ENCODE measurements at regions not wholly inside any gene's neighbourhood (a gene's known extent, or its start where the extent isn't known, plus 50 kb on each side); places are given as distances from the start of the nearest gene placed in this dataset.

DNA sequence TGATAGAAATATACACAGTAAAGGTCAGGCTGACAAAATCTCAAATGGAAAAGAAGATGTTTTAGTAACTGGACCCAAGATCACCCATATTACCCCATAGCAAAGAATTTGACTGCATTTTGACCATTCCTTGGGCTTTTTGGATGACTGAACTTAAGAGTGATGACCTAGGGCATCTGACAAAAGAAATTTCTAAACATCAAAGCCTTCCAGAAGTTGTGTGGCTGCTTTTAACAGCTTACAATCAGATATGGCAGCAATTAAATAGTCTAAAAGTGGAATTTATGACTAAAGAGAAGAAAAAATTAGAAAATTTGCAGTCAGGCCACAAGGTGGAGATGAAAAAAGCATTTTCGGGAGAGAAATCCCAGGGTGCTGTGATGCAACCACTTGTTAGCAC, 563.0 kb downstream of the RERGL start (continued):
- no peak for TF ChIP-seq ZNF232 (CRISPR knock-in tag; IDR thresholded peaks at IDR 0.05)
- no peak for TF ChIP-seq ZNF219 (CRISPR knock-in tag; IDR thresholded peaks at IDR 0.05; ENCODE audit: borderline replicate concordance)
- TF ChIP-seq SOX15 (CRISPR knock-in tag; IDR thresholded peaks at IDR 0.05) = no peak
- TF ChIP-seq IRF2 (CRISPR knock-in tag; IDR thresholded peaks at IDR 0.05; ENCODE audit: borderline replicate concordance, low read depth) = no peak
- TF ChIP-seq, protein P1, sequence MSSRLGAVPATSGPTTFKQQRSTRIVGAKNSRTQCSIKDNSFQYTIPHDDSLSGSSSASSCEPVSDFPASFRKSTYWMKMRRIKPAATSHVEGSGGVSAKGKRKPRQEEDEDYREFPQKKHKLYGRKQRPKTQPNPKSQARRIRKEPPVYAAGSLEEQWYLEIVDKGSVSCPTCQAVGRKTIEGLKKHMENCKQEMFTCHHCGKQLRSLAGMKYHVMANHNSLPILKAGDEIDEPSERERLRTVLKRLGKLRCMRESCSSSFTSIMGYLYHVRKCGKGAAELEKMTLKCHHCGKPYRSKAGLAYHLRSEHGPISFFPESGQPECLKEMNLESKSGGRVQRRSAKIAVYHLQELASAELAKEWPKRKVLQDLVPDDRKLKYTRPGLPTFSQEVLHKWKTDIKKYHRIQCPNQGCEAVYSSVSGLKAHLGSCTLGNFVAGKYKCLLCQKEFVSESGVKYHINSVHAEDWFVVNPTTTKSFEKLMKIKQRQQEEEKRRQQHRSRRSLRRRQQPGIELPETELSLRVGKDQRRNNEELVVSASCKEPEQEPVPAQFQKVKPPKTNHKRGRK (CRISPR knock-in tag; IDR thresholded peaks at IDR 0.05; ENCODE audit: borderline replicate concordance) = no peak
- TF ChIP-seq, protein P2, sequence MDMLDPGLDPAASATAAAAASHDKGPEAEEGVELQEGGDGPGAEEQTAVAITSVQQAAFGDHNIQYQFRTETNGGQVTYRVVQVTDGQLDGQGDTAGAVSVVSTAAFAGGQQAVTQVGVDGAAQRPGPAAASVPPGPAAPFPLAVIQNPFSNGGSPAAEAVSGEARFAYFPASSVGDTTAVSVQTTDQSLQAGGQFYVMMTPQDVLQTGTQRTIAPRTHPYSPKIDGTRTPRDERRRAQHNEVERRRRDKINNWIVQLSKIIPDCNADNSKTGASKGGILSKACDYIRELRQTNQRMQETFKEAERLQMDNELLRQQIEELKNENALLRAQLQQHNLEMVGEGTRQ (CRISPR knock-in tag; IDR thresholded peaks at IDR 0.05) = no peak
- TF ChIP-seq TP53 (CRISPR knock-in tag; IDR thresholded peaks at IDR 0.05) = no peak

DNA sequence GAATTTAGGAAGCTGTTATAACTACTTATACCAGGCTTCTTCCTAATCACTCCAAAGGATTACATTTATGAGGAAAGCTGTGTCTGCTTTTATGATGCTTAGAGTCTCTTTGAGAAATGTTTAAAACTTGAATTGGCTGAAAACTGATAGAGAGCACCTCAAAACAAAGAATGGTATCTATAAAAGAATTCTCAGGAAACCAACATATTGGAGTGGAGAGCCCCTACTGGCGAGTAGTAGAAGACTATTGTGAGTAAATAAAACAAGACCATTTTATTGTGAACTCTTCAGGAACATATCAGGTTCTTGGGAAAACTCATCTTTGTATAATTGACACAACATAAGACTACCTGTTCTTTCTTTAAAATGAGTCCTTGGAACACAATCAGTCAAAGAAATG, 578.6 kb downstream of the RERGL start:
- Mint-ChIP-seq H3K27me3 (ENCODE audit: low read depth) (no peaks in the 10 kb centered on the region), H3K36me3 (no peaks in the 10 kb centered on the region), H3K27ac (no peak overlapping the region), H3K9me3 (no peaks in the 10 kb centered on the region), H3K4me3 (no peak overlapping the region), H3K4me1 (peaks cover 10% of the 10 kb centered on the region)
- DNase-seq (ENCODE audit: low spot score) (no peak), ATAC-seq (peak; percentile 65)
- ChIA-PET CTCF (interaction anchor here (1.0 to 1.9 kb wide), 4 partner anchors 9 to 572 kb away, joined by 3 to 9 read pairs (median 6); no protein-coding TSS in a partner anchor), POLR2A (no interaction called here)
- TF ChIP-seq, protein P3, sequence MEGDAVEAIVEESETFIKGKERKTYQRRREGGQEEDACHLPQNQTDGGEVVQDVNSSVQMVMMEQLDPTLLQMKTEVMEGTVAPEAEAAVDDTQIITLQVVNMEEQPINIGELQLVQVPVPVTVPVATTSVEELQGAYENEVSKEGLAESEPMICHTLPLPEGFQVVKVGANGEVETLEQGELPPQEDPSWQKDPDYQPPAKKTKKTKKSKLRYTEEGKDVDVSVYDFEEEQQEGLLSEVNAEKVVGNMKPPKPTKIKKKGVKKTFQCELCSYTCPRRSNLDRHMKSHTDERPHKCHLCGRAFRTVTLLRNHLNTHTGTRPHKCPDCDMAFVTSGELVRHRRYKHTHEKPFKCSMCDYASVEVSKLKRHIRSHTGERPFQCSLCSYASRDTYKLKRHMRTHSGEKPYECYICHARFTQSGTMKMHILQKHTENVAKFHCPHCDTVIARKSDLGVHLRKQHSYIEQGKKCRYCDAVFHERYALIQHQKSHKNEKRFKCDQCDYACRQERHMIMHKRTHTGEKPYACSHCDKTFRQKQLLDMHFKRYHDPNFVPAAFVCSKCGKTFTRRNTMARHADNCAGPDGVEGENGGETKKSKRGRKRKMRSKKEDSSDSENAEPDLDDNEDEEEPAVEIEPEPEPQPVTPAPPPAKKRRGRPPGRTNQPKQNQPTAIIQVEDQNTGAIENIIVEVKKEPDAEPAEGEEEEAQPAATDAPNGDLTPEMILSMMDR (IDR thresholded peaks at IDR 0.05) = 0 out of 2 replicates have a peak, but pooled peaks have one; percentile 18
- TF ChIP-seq RORB (CRISPR knock-in tag; IDR thresholded peaks at IDR 0.05) (no peak), TCF7 (CRISPR knock-in tag; IDR thresholded peaks at IDR 0.05; ENCODE audit: low read depth) (no peak)

DNA sequence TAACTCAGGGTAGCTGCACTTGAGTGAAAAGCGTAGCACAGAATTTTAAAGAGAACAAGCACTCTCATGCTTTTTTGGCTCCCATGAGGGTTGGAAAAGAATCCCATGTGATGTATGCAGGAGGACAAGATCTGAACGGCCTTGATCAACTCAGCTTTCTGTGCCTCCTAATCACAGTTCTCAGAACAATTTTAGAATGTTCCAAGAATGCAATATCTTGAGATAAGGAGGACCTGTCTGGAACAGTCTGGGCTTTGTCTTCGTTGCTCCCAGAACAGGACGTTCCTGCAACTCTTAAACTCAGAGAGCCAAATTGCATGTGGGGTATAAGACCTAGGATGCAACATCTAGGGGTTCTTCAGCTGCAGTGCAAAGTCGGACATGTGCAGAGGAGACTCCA, 582.7 kb downstream of the RERGL start:
- H3K4me3 Mint-ChIP-seq = no peak overlapping the region
- ChIA-PET CTCF (interaction anchor here (1.5 kb wide), 1 partner anchor 228 kb away, joined by 3 read pairs; no protein-coding TSS in a partner anchor), POLR2A (no interaction called here)
- H3K27ac Mint-ChIP-seq = no peak overlapping the region
- ATAC-seq = no peak
- H3K4me1 Mint-ChIP-seq = peaks cover 18% of the 10 kb centered on the region
- no peaks in the 10 kb centered on the region for H3K36me3 Mint-ChIP-seq
- no peaks in the 10 kb centered on the region for H3K27me3 Mint-ChIP-seq (ENCODE audit: low read depth)
- H3K9me3 Mint-ChIP-seq = no peaks in the 10 kb centered on the region
- no peak for DNase-seq (ENCODE audit: low spot score)
- TF ChIP-seq, protein P4, sequence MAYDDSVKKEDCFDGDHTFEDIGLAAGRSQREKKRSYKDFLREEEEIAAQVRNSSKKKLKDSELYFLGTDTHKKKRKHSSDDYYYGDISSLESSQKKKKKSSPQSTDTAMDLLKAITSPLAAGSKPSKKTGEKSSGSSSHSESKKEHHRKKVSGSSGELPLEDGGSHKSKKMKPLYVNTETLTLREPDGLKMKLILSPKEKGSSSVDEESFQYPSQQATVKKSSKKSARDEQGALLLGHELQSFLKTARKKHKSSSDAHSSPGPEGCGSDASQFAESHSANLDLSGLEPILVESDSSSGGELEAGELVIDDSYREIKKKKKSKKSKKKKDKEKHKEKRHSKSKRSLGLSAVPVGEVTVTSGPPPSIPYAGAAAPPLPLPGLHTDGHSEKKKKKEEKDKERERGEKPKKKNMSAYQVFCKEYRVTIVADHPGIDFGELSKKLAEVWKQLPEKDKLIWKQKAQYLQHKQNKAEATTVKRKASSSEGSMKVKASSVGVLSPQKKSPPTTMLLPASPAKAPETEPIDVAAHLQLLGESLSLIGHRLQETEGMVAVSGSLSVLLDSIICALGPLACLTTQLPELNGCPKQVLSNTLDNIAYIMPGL (CRISPR knock-in tag; IDR thresholded peaks at IDR 0.05) = no peak
- TF ChIP-seq TP53 (CRISPR knock-in tag; IDR thresholded peaks at IDR 0.05) = no peak
- no peak for TF ChIP-seq JUN (CRISPR knock-in tag; IDR thresholded peaks at IDR 0.05)
- TF ChIP-seq TCF7 (CRISPR knock-in tag; IDR thresholded peaks at IDR 0.05; ENCODE audit: low read depth) = no peak
- no peak for TF ChIP-seq GABPB1 (CRISPR knock-in tag; IDR thresholded peaks at IDR 0.05)
- no peak for TF ChIP-seq CBFB (CRISPR knock-in tag; IDR thresholded peaks at IDR 0.05; ENCODE audit: low read depth)
- no peak for TF ChIP-seq GTF2I (CRISPR knock-in tag; conservative IDR thresholded peaks at IDR 0.05)
- TF ChIP-seq, protein P5, sequence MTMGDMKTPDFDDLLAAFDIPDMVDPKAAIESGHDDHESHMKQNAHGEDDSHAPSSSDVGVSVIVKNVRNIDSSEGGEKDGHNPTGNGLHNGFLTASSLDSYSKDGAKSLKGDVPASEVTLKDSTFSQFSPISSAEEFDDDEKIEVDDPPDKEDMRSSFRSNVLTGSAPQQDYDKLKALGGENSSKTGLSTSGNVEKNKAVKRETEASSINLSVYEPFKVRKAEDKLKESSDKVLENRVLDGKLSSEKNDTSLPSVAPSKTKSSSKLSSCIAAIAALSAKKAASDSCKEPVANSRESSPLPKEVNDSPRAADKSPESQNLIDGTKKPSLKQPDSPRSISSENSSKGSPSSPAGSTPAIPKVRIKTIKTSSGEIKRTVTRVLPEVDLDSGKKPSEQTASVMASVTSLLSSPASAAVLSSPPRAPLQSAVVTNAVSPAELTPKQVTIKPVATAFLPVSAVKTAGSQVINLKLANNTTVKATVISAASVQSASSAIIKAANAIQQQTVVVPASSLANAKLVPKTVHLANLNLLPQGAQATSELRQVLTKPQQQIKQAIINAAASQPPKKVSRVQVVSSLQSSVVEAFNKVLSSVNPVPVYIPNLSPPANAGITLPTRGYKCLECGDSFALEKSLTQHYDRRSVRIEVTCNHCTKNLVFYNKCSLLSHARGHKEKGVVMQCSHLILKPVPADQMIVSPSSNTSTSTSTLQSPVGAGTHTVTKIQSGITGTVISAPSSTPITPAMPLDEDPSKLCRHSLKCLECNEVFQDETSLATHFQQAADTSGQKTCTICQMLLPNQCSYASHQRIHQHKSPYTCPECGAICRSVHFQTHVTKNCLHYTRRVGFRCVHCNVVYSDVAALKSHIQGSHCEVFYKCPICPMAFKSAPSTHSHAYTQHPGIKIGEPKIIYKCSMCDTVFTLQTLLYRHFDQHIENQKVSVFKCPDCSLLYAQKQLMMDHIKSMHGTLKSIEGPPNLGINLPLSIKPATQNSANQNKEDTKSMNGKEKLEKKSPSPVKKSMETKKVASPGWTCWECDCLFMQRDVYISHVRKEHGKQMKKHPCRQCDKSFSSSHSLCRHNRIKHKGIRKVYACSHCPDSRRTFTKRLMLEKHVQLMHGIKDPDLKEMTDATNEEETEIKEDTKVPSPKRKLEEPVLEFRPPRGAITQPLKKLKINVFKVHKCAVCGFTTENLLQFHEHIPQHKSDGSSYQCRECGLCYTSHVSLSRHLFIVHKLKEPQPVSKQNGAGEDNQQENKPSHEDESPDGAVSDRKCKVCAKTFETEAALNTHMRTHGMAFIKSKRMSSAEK (CRISPR knock-in tag; IDR thresholded peaks at IDR 0.05; ENCODE audit: borderline replicate concordance) = no peak
- TF ChIP-seq, protein P2 (CRISPR knock-in tag; IDR thresholded peaks at IDR 0.05) = no peak
- TF ChIP-seq NR3C1 (CRISPR knock-in tag; conservative IDR thresholded peaks at IDR 0.05; ENCODE audit: low read depth) = no peak
- no peak for TF ChIP-seq FOXK1 (CRISPR knock-in tag; IDR thresholded peaks at IDR 0.05)
- TF ChIP-seq ZNF219 (CRISPR knock-in tag; IDR thresholded peaks at IDR 0.05; ENCODE audit: borderline replicate concordance) = no peak
- TF ChIP-seq, protein P6, sequence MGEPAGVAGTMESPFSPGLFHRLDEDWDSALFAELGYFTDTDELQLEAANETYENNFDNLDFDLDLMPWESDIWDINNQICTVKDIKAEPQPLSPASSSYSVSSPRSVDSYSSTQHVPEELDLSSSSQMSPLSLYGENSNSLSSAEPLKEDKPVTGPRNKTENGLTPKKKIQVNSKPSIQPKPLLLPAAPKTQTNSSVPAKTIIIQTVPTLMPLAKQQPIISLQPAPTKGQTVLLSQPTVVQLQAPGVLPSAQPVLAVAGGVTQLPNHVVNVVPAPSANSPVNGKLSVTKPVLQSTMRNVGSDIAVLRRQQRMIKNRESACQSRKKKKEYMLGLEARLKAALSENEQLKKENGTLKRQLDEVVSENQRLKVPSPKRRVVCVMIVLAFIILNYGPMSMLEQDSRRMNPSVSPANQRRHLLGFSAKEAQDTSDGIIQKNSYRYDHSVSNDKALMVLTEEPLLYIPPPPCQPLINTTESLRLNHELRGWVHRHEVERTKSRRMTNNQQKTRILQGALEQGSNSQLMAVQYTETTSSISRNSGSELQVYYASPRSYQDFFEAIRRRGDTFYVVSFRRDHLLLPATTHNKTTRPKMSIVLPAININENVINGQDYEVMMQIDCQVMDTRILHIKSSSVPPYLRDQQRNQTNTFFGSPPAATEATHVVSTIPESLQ (CRISPR knock-in tag; IDR thresholded peaks at IDR 0.05) = no peak
